Left renal pelvis (tissue), 4 donors: ENCODE measurements at regions not wholly inside any gene's neighbourhood (a gene's known extent, or its start where the extent isn't known, plus 50 kb on each side); places are given as distances from the start of the nearest gene placed in this dataset.

Experiments used
- DNase-seq, 4 donors: peaks; one replicate each; pipeline ENCODE4 v3.0.0-alpha.2; 2013; ENCODE audit warnings: low read depth in 4 of 4, low spot score in 3 of 4

GRCh38 chr5:71939452-71940230 lies 167.6 kb upstream of the MAP1B start:
- DNase-seq: no peak

GRCh38 chr5:71943874-71944273 lies 163.4 kb upstream of the MAP1B start:
- no peak for DNase-seq

- no peak for DNase-seq
Measured at GRCh38 chr5:71945436-71945835, 161.8 kb upstream of the MAP1B start.

- no peak for DNase-seq
Measured at GRCh38 chr5:71946343-71947030, 160.8 kb upstream of the MAP1B start.

- DNase-seq: no peak
Measured at GRCh38 chr5:71948206-71948605, 159.1 kb upstream of the MAP1B start.

GRCh38 chr5:71949772-71950171 lies 157.5 kb upstream of the MAP1B start:
- no peak for DNase-seq

- no peak for DNase-seq
Measured at GRCh38 chr5:71953866-71954265, 153.4 kb upstream of the MAP1B start.

- DNase-seq: no peak
Measured at GRCh38 chr5:71954329-71954728, 152.9 kb upstream of the MAP1B start.

GRCh38 chr5:71955723-71956122 lies 151.6 kb upstream of the MAP1B start:
- no peak for DNase-seq

- DNase-seq: no peak
Measured at GRCh38 chr5:71957292-71957898, 149.9 kb upstream of the MAP1B start.

GRCh38 chr5:71960195-71960594 lies 147.1 kb upstream of the MAP1B start:
- no peak for DNase-seq

- no peak for DNase-seq
Measured at GRCh38 chr5:71961786-71962185, 145.5 kb upstream of the MAP1B start.

- DNase-seq: no peak
Measured at GRCh38 chr5:71969460-71969859, 137.8 kb upstream of the MAP1B start.

GRCh38 chr5:71971862-71972261 lies 135.4 kb upstream of the MAP1B start:
- no peak for DNase-seq

GRCh38 chr5:71972777-71973473 lies 134.3 kb upstream of the MAP1B start:
- DNase-seq: no peak

- DNase-seq: no peak
Measured at GRCh38 chr5:71973563-71973962, 133.7 kb upstream of the MAP1B start.

GRCh38 chr5:71974165-71974564 lies 133.1 kb upstream of the MAP1B start:
- DNase-seq: no peak

GRCh38 chr5:71974622-71975021 lies 132.7 kb upstream of the MAP1B start:
- DNase-seq: no peak

- no peak for DNase-seq
Measured at GRCh38 chr5:71976449-71976848, 130.8 kb upstream of the MAP1B start.

- no peak for DNase-seq
Measured at GRCh38 chr5:71977311-71977710, 130.0 kb upstream of the MAP1B start.

- no peak for DNase-seq
Measured at GRCh38 chr5:71978216-71978615, 129.1 kb upstream of the MAP1B start.
